Endodermal cell (in vitro differentiated cells): ENCODE measurements at regions not wholly inside any gene's neighbourhood (a gene's known extent, or its start where the extent isn't known, plus 50 kb on each side); places are given as distances from the start of the nearest gene placed in this dataset.

Experiments used
- DNase-seq: peaks from one replicate; pipeline ENCODE4 v3.0.0-alpha.2; 2017
- H3K27ac ChIP-seq: 2 replicates; pipeline ENCODE4 v1.5.1; 2013; ENCODE audit warnings: mild to moderate bottlenecking, low read depth, low read length, moderate library complexity
- H3K27me3 ChIP-seq: 2 replicates; pipeline ENCODE4 v1.6.1; 2013; ENCODE audit warnings: mild to moderate bottlenecking, low read length, moderate library complexity; ENCODE audit not compliant: insufficient read depth, control insufficient read depth, poor library complexity, severe bottlenecking
- H3K36me3 ChIP-seq: 2 replicates; pipeline ENCODE4 v1.7.0; 2013; ENCODE audit warnings: mild to moderate bottlenecking, low read length, moderate library complexity; ENCODE audit not compliant: control insufficient read depth, insufficient read depth
- H3K4me1 ChIP-seq: one replicate; pipeline ENCODE4 v1.7.0; 2013; ENCODE audit warnings: low read length; ENCODE audit not compliant: control insufficient read depth, insufficient read depth
- H3K4me3 ChIP-seq: 2 replicates; pipeline ENCODE4 v1.5.1; 2013; ENCODE audit warnings: mild to moderate bottlenecking, low read length, moderate library complexity
- H3K9ac ChIP-seq: 2 replicates; pipeline ENCODE4 v1.6.1; 2013; ENCODE audit warnings: mild to moderate bottlenecking, low read length, moderate library complexity; ENCODE audit not compliant: poor library complexity, severe bottlenecking; ENCODE audit errors: extremely low read depth
- H3K9me3 ChIP-seq: 2 replicates; pipeline ENCODE4 v1.6.1; 2013; ENCODE audit warnings: mild to moderate bottlenecking, low read length, moderate library complexity; ENCODE audit not compliant: control insufficient read depth
- H3K27ac Mint-ChIP-seq: 2 replicates; pipeline ENCODE4 v1.8.0; 2020; ENCODE audit warnings: mixed read lengths
- H3K27me3 Mint-ChIP-seq: 2 replicates; pipeline ENCODE4 v1.8.0; 2021; ENCODE audit warnings: mild to moderate bottlenecking, mixed read lengths; ENCODE audit not compliant: insufficient read depth
- H3K36me3 Mint-ChIP-seq: 2 replicates; pipeline ENCODE4 v1.8.0; 2020; ENCODE audit warnings: low read depth, mixed read lengths
- H3K4me1 Mint-ChIP-seq: 2 replicates; pipeline ENCODE4 v1.8.0; 2020; ENCODE audit warnings: mixed read lengths
- H3K4me3 Mint-ChIP-seq: 2 replicates; pipeline ENCODE4 v1.8.0; 2020; ENCODE audit warnings: mild to moderate bottlenecking, moderate library complexity, mixed read lengths
- H3K9me3 Mint-ChIP-seq: 2 replicates; pipeline ENCODE4 v1.8.0; 2020; ENCODE audit warnings: mild to moderate bottlenecking, mixed read lengths
- CTCF ChIP-seq: fragments of 200-600 bp; sonication (generic); conservative IDR thresholded peaks from 2 replicates; pipeline ENCODE4 v1.5.0; 2021; ENCODE audit warnings: antibody characterized with exemption, mild to moderate bottlenecking
- WGBS, 2 experiments: methylation state at CpG; one replicate each; pipeline versions ENCODE4 v1.1.5 to v1.1.7; 2013; ENCODE audit warnings: missing lambda C conversion rate in 2 of 2, mixed read lengths in 1 of 2; ENCODE audit not compliant: insufficient coverage in 1 of 2, insufficient read length in 1 of 2; 5-methylcytosine and 5-hydroxymethylcytosine counted together

- peaks cover 15% of the 10 kb centered on the region for H3K9me3 ChIP-seq
- DNase-seq = peak; percentile 52
- 50 to 55% methylated on average over 1 to 5 of the region's 5 CpGs for WGBS, 2 experiments
- H3K27me3 Mint-ChIP-seq = no peaks in the 10 kb centered on the region
- H3K27me3 ChIP-seq = no peaks in the 10 kb centered on the region
- no peak for TF ChIP-seq CTCF
- peak overlapping the region; percentile 22 for H3K4me3 Mint-ChIP-seq
- peak overlapping the region; percentile 10 for H3K27ac ChIP-seq
- H3K36me3 ChIP-seq = no peaks in the 10 kb centered on the region
- H3K4me3 ChIP-seq = no peak overlapping the region
- peak overlapping the region; percentile 83 for H3K27ac Mint-ChIP-seq
- no peaks in the 10 kb centered on the region for H3K36me3 Mint-ChIP-seq
- peaks cover 26% of the 10 kb centered on the region for H3K4me1 Mint-ChIP-seq
- H3K4me1 ChIP-seq = peaks cover 9% of the 10 kb centered on the region
- peaks cover 17% of the 10 kb centered on the region for H3K9me3 Mint-ChIP-seq
- H3K9ac ChIP-seq = no peak overlapping the region
Measured at GRCh38 chr11:121801781-121802180, 314.2 kb downstream of the BLID start.

DNA sequence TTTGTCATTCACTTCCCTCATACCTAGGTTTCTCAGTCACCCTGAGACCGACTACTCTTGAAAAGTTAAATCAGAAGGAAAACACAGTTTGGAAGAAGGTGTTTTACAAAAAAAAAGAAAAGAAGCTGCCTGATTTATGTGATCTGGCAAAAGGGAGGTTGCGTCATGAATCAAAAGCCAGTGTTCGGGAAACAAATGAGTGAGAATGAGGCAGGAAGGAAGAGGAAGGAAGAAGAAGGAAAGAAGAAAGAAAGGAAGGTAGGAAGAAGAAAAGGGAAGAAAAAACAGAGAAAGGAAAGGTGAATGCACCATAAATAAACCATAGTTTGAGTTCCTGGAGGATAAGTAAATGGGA is 314.6 kb downstream of the BLID start:
- H3K4me3 Mint-ChIP-seq = peak overlapping the region; percentile 22

DNA sequence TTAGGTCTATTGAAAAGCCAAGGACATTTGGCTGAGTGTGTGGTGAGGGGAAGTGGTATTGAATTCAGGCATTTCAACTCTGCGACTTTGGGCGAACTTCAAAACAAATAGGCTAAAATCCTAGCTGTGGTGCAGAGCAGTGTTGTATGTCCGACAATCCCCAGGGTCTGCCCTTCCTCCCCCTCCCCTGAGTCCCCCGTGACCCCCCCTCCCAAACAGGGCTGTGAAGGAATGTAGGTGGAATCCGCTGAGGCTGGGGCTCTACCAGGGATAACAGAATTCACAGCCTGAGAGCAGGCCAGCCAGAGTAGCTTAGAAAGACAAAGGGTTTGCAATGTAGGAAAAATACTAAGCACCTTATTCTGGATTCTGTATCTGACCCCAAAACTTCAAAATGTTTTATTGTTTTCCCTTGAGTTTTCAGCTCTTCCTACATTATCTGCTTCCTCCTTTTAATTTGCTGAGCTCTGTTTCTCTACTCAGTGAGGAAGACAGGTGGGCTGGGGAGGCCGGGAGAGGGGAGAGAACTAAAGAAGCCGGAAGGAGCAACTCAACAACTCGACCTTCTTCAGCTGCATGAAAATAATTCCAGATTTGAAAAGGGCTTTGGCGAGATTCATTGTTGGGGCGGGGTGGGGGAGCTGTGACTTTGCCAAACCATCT is 315.2 kb downstream of the BLID start:
- peak overlapping the region; percentile 39 for H3K4me3 ChIP-seq
- Mint-ChIP-seq H3K9me3 (peaks cover 17% of the 10 kb centered on the region), H3K4me1 (peaks cover 26% of the 10 kb centered on the region), H3K27ac (peak overlapping the region; percentile 83), H3K27me3 (no peaks in the 10 kb centered on the region), H3K4me3 (peak overlapping the region; percentile 22), H3K36me3 (no peaks in the 10 kb centered on the region)
- no peak for TF ChIP-seq CTCF
- WGBS, 2 experiments = 6 to 24% methylated on average over 3 to 9 of the region's 10 CpGs
- H3K27ac ChIP-seq = peak overlapping the region; percentile 94
- no peaks in the 10 kb centered on the region for H3K36me3 ChIP-seq
- H3K4me1 ChIP-seq = peaks cover 9% of the 10 kb centered on the region
- H3K27me3 ChIP-seq = no peaks in the 10 kb centered on the region
- DNase-seq = peak; percentile 94
- peak overlapping the region; percentile 16 for H3K9ac ChIP-seq
- H3K9me3 ChIP-seq = peaks cover 15% of the 10 kb centered on the region

More for the DNA sequence above, 314.6 kb downstream of the BLID start:
- Mint-ChIP-seq H3K27me3 (no peaks in the 10 kb centered on the region), H3K27ac (peak overlapping the region; percentile 83), H3K9me3 (peaks cover 17% of the 10 kb centered on the region), H3K4me1 (peaks cover 26% of the 10 kb centered on the region), H3K36me3 (no peaks in the 10 kb centered on the region)
- Histone ChIP-seq H3K36me3 (no peaks in the 10 kb centered on the region), H3K9me3 (peaks cover 15% of the 10 kb centered on the region), H3K4me3 (peak overlapping the region; percentile 39), H3K4me1 (peaks cover 9% of the 10 kb centered on the region), H3K27me3 (no peaks in the 10 kb centered on the region), H3K9ac (peak overlapping the region; percentile 16), H3K27ac (peak overlapping the region; percentile 94)
- no peak for DNase-seq
- WGBS, 2 experiments = 53 to 56% methylated on average over 2 to 3 of the region's 3 CpGs
- no peak for TF ChIP-seq CTCF
